B cell (primary cell): ENCODE measurements at regions not wholly inside any gene's neighbourhood (a gene's known extent, or its start where the extent isn't known, plus 50 kb on each side); places are given as distances from the start of the nearest gene placed in this dataset.

Experiments
- ATAC-seq: fragments of 200-7000 bp; cut with Tn5 transposase; one replicate; pipeline ENCODE4 v1.10.0; 2021; ENCODE audit warnings: low read depth, mild to moderate bottlenecking, moderate number of reproducible peaks, moderate library complexity
- CTCF ChIA-PET: fragments of 350-600 bp; sonication (Branson Sonifier 250); formaldehyde crosslinking; loops from one replicate; lab custom pipeline; 2021; ENCODE audit warnings: antibody characterized with exemption, inconsistent platforms; lab: Charles Lee
- POLR2A ChIA-PET: fragments of 350-600 bp; sonication (Branson Sonifier 250); formaldehyde crosslinking; loops from one replicate; lab custom pipeline; 2021; ENCODE audit warnings: antibody characterized with exemption; lab: Charles Lee
- DNase-seq: peaks from one replicate; pipeline ENCODE4 v3.0.0; 2013
- H2AFZ ChIP-seq: 2 replicates; pipeline ENCODE4 v1.6.1; 2012; ENCODE audit warnings: mild to moderate bottlenecking, low read depth, low read length; ENCODE audit not compliant: insufficient read depth, poor library complexity, severe bottlenecking
- H3K27ac ChIP-seq, 2 donors: 1 replicate in 1 of 2; 2 replicates in 1 of 2; pipeline ENCODE4 v1.5.1; 2012 to 2013; ENCODE audit warnings: low read length in 2 of 2, mild to moderate bottlenecking in 2 of 2, moderate library complexity in 1 of 2
- H3K27me3 ChIP-seq, 4 experiments: fragments of 200-600 bp in 1 of 4; sonication (generic) in 1 of 4; replicated peaks in 1 of 4; 1 replicate in 2 of 4; 2 replicates in 2 of 4; pipeline versions ENCODE4 v1.6.1 to v1.7.0; 2013 to 2016; ENCODE audit warnings: low read length in 3 of 4, mild to moderate bottlenecking in 2 of 4, mixed read lengths in 1 of 4, moderate library complexity in 1 of 4; ENCODE audit not compliant: insufficient read depth in 4 of 4, control insufficient read depth in 3 of 4; ENCODE audit errors: control extremely low read depth in 1 of 4
- H3K36me3 ChIP-seq, 2 experiments: replicated peaks in 1 of 2; 1 replicate in 1 of 2; 2 replicates in 1 of 2; pipeline versions ENCODE4 v1.6.1 to v1.7.1; 2013; ENCODE audit warnings: low read length in 1 of 2; ENCODE audit not compliant: insufficient read depth in 2 of 2, control insufficient read depth in 1 of 2; ENCODE audit errors: control extremely low read depth in 1 of 2, extremely low read depth in 1 of 2
- H3K4me1 ChIP-seq, 2 donors: fragments of 200-600 bp in 1 of 2; sonication (generic) in 1 of 2; 1 replicate in 1 of 2; 2 replicates in 1 of 2; pipeline versions ENCODE4 v1.5.1 to v1.6.1; 2013 to 2017; ENCODE audit warnings: low read length in 2 of 2; ENCODE audit not compliant: control insufficient read depth in 2 of 2, insufficient read depth in 2 of 2
- H3K4me2 ChIP-seq: replicated peaks from 2 replicates; pipeline ENCODE3; 2012; ENCODE audit warnings: mild to moderate bottlenecking, low read depth, low read length; ENCODE audit not compliant: poor library complexity, severe bottlenecking
- H3K4me3 ChIP-seq, 5 experiments: fragments of 200-600 bp in 1 of 5; sonication (generic) in 1 of 5; 1 replicate in 3 of 5; 2 replicates in 2 of 5; pipeline versions ENCODE4 v1.5.1 to v1.7.0; 2011 to 2016; ENCODE audit warnings: low read length in 4 of 5, mild to moderate bottlenecking in 4 of 5, low read depth in 2 of 5, control low read depth in 1 of 5, moderate library complexity in 1 of 5; ENCODE audit not compliant: insufficient read depth in 1 of 5; ENCODE audit errors: control extremely low read depth in 1 of 5, extremely low read depth in 1 of 5
- H3K79me2 ChIP-seq: fragments of 200-600 bp; sonication (generic); one replicate; pipeline ENCODE4 v1.6.0; 2016; ENCODE audit warnings: low read length; ENCODE audit not compliant: control insufficient read depth, insufficient read depth
- H3K9ac ChIP-seq: fragments of 200-600 bp; sonication (generic); 2 replicates; pipeline ENCODE4 v1.6.1; 2017; ENCODE audit warnings: mild to moderate bottlenecking, low read length, moderate library complexity
- H3K9me3 ChIP-seq, 3 donors: one replicate each; pipeline versions ENCODE4 v1.6.1 to v1.7.1; 2013; ENCODE audit warnings: low read length in 2 of 3; ENCODE audit not compliant: control insufficient read depth in 2 of 3, insufficient read depth in 1 of 3; ENCODE audit errors: control extremely low read depth in 1 of 3
- H4K20me1 ChIP-seq: 2 replicates; pipeline ENCODE4 v1.6.0; 2012; ENCODE audit warnings: mild to moderate bottlenecking, low read length; ENCODE audit not compliant: insufficient read depth, control insufficient read depth, poor library complexity, severe bottlenecking
- H3K27ac Mint-ChIP-seq: one replicate; pipeline ENCODE4 v1.8.0; 2021; ENCODE audit warnings: mixed read lengths
- H3K27me3 Mint-ChIP-seq: one replicate; pipeline ENCODE4 v1.8.0; 2021; ENCODE audit warnings: mixed read lengths
- H3K4me1 Mint-ChIP-seq: one replicate; pipeline ENCODE4 v1.8.0; 2021; ENCODE audit warnings: mixed read lengths
- H3K4me3 Mint-ChIP-seq: one replicate; pipeline ENCODE4 v1.8.0; 2021; ENCODE audit warnings: mixed read lengths
- H3K9me3 Mint-ChIP-seq: one replicate; pipeline ENCODE4 v1.8.0; 2022; ENCODE audit warnings: mixed read lengths; ENCODE audit not compliant: insufficient read depth
- EZH2 ChIP-seq: IDR thresholded peaks from 2 replicates; pipeline ENCODE4 v1.6.1; 2012; ENCODE audit warnings: borderline replicate concordance, low read depth, mild to moderate bottlenecking, moderate library complexity, low read length; ENCODE audit not compliant: insufficient read depth, poor library complexity, severe bottlenecking
- WGBS: methylation state at CpG from one replicate; pipeline ENCODE4 v1.1.5; 2013; ENCODE audit warnings: missing lambda C conversion rate; ENCODE audit not compliant: insufficient coverage; 5-methylcytosine and 5-hydroxymethylcytosine counted together
- intact Hi-C: fragments of 100-400 bp; cut with micrococcal nuclease; formaldehyde crosslinking; loops from one replicate; pipeline ENCODE4 v1.10.0; 2022
- TF ChIP-seq, protein P1 (sequence below): fragments of 200-600 bp; IDR thresholded peaks from one replicate; pipeline ENCODE4 v1.8.0; 2022; ENCODE audit warnings: antibody characterized with exemption, mild to moderate bottlenecking

DNA sequence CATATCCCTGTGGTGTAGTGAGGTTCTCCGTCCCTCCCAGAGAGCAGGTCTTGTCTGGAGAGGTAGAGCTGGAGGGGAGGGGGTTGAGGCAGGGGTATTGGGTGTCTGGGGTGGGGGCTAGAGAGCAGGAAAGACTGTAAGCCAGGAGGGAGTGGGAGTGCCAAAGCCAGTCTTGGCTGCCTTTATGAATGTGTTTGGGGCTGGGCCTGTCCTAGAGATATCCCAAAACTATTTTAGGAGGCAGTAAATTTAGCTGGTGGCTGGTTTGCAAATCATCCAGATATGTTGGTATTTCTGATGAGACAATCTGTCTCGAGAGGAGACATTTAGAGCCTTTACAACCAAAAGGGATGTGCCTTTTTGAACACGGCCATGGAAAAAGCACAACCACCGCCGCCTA, 166.6 kb downstream of the TLE3 start:
- Histone ChIP-seq H3K27me3 (peaks cover 0 to 14% (median 2%) of the 10 kb centered on the region in 4 experiments), H3K79me2 (no peaks in the 10 kb centered on the region), H3K36me3 (no peaks in the 10 kb centered on the region), H2AFZ (no peak overlapping the region), H4K20me1 (no peaks in the 10 kb centered on the region), H3K4me2 (no peak overlapping the region), H3K9ac (no peak overlapping the region), H3K27ac (no peak overlapping the region), H3K9me3 (peaks cover 0 to 10% (median 4%) of the 10 kb centered on the region in 3 donors), H3K4me1 (no peaks in the 10 kb centered on the region), H3K4me3 (no peak overlapping the region)
- 83% methylated on average over 3 of the region's 5 CpGs for WGBS
- ATAC-seq (no peak), DNase-seq (no peak)
- intact Hi-C loops = no loop called here
- Mint-ChIP-seq H3K4me1 (no peaks in the 10 kb centered on the region), H3K27ac (no peak overlapping the region), H3K4me3 (no peak overlapping the region), H3K9me3 (peaks cover 2% of the 10 kb centered on the region), H3K27me3 (peaks cover 21% of the 10 kb centered on the region)
- TF ChIP-seq, protein P1, sequence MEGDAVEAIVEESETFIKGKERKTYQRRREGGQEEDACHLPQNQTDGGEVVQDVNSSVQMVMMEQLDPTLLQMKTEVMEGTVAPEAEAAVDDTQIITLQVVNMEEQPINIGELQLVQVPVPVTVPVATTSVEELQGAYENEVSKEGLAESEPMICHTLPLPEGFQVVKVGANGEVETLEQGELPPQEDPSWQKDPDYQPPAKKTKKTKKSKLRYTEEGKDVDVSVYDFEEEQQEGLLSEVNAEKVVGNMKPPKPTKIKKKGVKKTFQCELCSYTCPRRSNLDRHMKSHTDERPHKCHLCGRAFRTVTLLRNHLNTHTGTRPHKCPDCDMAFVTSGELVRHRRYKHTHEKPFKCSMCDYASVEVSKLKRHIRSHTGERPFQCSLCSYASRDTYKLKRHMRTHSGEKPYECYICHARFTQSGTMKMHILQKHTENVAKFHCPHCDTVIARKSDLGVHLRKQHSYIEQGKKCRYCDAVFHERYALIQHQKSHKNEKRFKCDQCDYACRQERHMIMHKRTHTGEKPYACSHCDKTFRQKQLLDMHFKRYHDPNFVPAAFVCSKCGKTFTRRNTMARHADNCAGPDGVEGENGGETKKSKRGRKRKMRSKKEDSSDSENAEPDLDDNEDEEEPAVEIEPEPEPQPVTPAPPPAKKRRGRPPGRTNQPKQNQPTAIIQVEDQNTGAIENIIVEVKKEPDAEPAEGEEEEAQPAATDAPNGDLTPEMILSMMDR = no peak
- no peak for TF ChIP-seq EZH2
- ChIA-PET CTCF (no interaction called here), POLR2A (no interaction called here)

DNA sequence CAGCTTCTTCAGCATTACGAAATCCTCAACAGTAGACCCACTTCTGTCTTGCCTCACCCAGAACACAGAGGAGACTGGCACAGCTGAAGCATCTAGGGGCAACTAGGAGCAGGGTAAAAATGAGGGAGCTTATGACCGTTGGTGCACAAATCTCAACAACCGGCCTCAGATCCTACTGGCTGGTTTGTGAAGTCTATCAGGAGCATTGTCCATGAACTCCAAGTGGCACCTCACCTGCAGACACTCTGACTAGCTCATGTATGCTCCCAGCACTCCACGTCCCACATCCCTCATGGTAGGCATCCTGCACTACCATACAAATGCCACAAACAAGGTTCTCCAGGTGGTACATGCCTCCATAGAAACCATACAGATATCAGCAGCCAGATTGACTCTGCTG, 163.1 kb downstream of the TLE3 start:
- no peaks in the 10 kb centered on the region for H3K36me3 ChIP-seq
- H3K27ac Mint-ChIP-seq = no peak overlapping the region
- no peaks in the 10 kb centered on the region for H4K20me1 ChIP-seq
- H3K27me3 ChIP-seq = peaks cover 0 to 14% (median 2%) of the 10 kb centered on the region in 4 experiments
- ChIA-PET POLR2A (no interaction called here), CTCF (no interaction called here)
- H3K27ac ChIP-seq = no peak overlapping the region
- no peaks in the 10 kb centered on the region for H3K79me2 ChIP-seq
- no peak overlapping the region for H2AFZ ChIP-seq
- H3K9ac ChIP-seq = no peak overlapping the region
- TF ChIP-seq, protein P1 = no peak
- no peak for TF ChIP-seq EZH2
- H3K4me2 ChIP-seq = no peak overlapping the region
- peaks cover 0 to 10% (median 4%) of the 10 kb centered on the region in 3 donors for H3K9me3 ChIP-seq
- ATAC-seq = no peak
- H3K4me3 Mint-ChIP-seq = no peak overlapping the region
- H3K4me1 Mint-ChIP-seq = peaks cover 3% of the 10 kb centered on the region
- intact Hi-C loops = no loop called here
- DNase-seq = no peak
- WGBS = 93% methylated on average over 2 of the region's 4 CpGs
- no peaks in the 10 kb centered on the region for H3K4me1 ChIP-seq
- no peak overlapping the region for H3K4me3 ChIP-seq
- peaks cover 25% of the 10 kb centered on the region for H3K27me3 Mint-ChIP-seq
- H3K9me3 Mint-ChIP-seq = peaks cover 2% of the 10 kb centered on the region
